ENCODE measurements at regions not wholly inside any gene's neighbourhood (a gene's known extent, or its start where the extent isn't known, plus 50 kb on each side); places are given as distances from the start of the nearest gene placed in this dataset.

DNA sequence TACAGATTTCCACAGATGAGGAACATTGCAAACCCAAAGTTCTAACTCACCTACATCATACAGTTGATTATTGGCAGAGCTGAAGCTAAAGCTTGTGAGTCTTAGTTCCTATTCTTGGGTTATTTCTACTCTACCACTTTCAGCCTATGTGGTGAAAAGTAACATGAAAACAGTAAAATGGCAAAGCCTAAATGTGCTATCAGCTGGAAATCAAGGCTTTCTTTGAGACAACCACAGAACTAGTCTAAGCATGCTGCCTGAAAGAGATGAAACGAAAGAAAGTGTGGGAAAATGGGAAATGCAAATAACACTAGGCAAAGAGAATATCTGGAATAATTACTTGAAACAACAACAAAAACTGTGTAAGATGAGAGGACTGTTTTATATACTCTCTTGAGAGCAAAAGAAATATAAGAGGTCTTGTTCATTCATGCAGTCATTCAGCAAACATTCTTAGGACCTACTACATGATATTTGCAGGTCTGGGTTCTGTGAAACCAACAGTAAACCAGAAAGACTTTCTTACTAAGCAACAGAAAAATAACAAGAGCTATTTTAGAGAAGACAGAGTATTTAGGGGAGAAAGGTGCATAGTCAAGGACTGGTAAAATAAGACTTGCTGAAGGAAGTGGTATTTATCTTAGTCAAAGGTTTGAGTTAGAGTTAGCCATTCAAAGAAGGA lies 437.1 kb downstream of the HTR7 start:
- TF ChIP-seq, protein P1, sequence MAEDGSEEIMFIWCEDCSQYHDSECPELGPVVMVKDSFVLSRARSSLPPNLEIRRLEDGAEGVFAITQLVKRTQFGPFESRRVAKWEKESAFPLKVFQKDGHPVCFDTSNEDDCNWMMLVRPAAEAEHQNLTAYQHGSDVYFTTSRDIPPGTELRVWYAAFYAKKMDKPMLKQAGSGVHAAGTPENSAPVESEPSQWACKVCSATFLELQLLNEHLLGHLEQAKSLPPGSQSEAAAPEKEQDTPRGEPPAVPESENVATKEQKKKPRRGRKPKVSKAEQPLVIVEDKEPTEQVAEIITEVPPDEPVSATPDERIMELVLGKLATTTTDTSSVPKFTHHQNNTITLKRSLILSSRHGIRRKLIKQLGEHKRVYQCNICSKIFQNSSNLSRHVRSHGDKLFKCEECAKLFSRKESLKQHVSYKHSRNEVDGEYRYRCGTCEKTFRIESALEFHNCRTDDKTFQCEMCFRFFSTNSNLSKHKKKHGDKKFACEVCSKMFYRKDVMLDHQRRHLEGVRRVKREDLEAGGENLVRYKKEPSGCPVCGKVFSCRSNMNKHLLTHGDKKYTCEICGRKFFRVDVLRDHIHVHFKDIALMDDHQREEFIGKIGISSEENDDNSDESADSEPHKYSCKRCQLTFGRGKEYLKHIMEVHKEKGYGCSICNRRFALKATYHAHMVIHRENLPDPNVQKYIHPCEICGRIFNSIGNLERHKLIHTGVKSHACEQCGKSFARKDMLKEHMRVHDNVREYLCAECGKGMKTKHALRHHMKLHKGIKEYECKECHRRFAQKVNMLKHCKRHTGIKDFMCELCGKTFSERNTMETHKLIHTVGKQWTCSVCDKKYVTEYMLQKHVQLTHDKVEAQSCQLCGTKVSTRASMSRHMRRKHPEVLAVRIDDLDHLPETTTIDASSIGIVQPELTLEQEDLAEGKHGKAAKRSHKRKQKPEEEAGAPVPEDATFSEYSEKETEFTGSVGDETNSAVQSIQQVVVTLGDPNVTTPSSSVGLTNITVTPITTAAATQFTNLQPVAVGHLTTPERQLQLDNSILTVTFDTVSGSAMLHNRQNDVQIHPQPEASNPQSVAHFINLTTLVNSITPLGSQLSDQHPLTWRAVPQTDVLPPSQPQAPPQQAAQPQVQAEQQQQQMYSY (CRISPR knock-in tag; IDR thresholded peaks at IDR 0.05): no peak
- TF ChIP-seq ZNF468 (CRISPR knock-in tag; IDR thresholded peaks at IDR 0.05): no peak
- TF ChIP-seq U2AF1 (optimal IDR thresholded peaks at IDR 0.05; ENCODE audit: low read depth, low read length): no peak
- TF ChIP-seq ZNF530 (CRISPR knock-in tag; IDR thresholded peaks at IDR 0.05; ENCODE audit: low read depth): no peak

Data from HepG2 (cell line).